HG02571 (cell line): ENCODE measurements at regions not wholly inside any gene's neighbourhood (a gene's known extent, or its start where the extent isn't known, plus 50 kb on each side); places are given as distances from the start of the nearest gene placed in this dataset.

ENCODE experiments used
- ATAC-seq: cut with Tn5 transposase; IDR thresholded peaks from one replicate; pipeline ENCODE4 v1.9.1; 2021; ENCODE audit warnings: mild to moderate bottlenecking, moderate library complexity; ENCODE audit not compliant: unreplicated experiment

GRCh38 chr2:44877417-44877816 is 64.1 kb upstream of the SIX3 start:
- ATAC-seq = no peak

GRCh38 chr2:44879269-44880124 is 62.0 kb upstream of the SIX3 start:
- no peak for ATAC-seq

GRCh38 chr2:44880125-44880483 is 61.4 kb upstream of the SIX3 start:
- no peak for ATAC-seq

GRCh38 chr2:44881856-44882255 is 59.6 kb upstream of the SIX3 start:
- ATAC-seq = no peak

- no peak for ATAC-seq
Observed at GRCh38 chr2:44883356-44883755, 58.1 kb upstream of the SIX3 start.

GRCh38 chr2:44884231-44884630 is 57.3 kb upstream of the SIX3 start:
- no peak for ATAC-seq

- no peak for ATAC-seq
Observed at GRCh38 chr2:44884677-44885076, 56.8 kb upstream of the SIX3 start.

- no peak for ATAC-seq
Observed at GRCh38 chr2:44886414-44886813, 55.1 kb upstream of the SIX3 start.

- no peak for ATAC-seq
Observed at GRCh38 chr2:44889096-44889495, 52.4 kb upstream of the SIX3 start.
